HG02973 (cell line): ENCODE measurements at regions not wholly inside any gene's neighbourhood (a gene's known extent, or its start where the extent isn't known, plus 50 kb on each side); places are given as distances from the start of the nearest gene placed in this dataset.

ENCODE experiments used
- ATAC-seq: cut with Tn5 transposase; IDR thresholded peaks from one replicate; pipeline ENCODE4 v1.9.1; 2021; ENCODE audit warnings: moderate library complexity; ENCODE audit not compliant: unreplicated experiment

DNA sequence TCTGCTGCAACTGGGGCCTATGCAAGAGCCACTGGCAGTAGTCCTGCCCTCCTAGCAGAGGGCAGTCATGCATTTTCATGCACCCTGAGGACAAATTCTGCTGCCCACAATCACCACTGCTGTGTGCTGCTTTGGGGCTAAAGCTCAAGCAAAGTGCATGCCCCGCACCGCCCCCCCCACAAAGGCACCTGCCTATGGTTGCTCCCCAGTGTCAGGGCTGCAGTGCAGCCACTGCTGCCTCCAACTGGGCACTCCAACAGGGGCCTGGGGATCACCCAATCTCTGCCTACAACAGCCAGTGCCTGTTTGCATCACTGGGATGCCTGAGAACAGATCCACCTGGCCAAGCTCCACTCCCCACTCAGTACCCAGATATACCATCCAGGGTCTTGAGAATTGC, 417.0 kb downstream of the HTR7 start:
- no peak for ATAC-seq

DNA sequence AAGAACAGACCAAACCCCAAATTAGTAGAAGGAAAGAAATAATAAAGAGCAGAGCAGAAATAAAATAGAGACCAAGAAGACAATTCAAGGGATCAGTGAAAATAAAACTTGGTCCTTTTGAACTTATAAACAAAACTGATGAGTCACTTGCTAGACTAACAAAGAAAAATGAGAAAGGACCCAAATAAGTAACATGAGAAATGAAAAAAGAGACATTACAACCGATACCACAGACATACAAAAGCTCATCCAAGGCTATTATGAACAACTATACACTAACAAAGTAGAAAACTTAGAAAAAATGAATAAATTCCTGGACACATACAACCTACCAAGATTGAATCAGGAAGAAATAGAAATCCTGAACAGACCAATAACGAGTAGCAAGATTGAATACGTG, 414.5 kb downstream of the HTR7 start:
- ATAC-seq = no peak

DNA sequence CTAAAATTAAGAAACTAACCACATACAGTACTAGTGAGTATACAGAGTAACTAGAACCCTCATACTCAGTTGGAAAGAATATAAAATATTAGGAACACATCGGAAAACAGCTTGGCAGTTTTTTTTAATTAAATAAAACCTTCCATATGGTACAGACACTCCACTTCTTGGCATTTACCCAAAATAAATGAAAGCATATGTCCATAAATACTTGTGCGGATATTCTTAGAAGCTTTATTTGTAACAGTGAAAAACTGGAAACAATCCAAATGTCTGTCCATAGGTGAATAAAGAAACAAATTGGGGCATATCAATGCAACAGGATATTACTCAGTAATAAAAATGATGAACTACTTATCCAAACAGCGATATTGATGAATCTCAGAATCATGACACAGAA, 410.0 kb downstream of the HTR7 start:
- no peak for ATAC-seq

DNA sequence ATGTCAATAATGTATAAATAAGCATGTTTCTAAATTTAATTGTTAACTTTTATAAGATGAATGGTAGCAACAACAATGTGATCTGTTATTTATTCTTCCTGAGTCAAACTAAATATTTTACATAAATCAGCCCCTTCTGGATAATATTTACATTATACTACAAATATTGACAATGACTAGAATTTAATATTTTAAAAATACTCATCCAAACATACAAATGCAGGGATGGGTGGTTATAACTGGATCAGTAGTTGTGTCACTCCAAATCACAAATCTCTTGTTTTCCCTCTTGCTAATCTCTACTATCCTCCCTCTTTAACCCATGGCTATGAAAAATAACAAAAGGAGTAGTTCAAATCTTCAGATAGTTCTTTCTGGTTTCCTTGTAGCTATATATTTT, 407.0 kb downstream of the HTR7 start:
- no peak for ATAC-seq

DNA sequence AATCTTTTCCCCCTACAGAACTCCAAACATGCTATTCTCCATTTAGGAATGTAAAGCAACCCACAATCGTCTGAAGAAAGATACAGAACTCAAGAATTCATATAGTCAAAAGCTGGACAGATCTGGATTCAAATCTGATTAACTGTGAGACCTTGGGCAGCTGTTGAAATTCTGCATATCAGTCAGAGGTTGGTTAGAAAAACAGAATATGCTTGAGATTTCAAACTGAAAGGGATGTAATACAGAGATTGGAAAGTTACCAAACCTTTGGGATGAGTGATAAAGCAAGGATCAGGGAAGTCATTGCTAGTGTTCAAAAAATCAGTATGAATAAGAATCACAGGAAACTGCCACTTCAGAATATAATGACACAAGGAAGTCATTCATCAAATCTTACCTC, 406.6 kb downstream of the HTR7 start:
- ATAC-seq = no peak

DNA sequence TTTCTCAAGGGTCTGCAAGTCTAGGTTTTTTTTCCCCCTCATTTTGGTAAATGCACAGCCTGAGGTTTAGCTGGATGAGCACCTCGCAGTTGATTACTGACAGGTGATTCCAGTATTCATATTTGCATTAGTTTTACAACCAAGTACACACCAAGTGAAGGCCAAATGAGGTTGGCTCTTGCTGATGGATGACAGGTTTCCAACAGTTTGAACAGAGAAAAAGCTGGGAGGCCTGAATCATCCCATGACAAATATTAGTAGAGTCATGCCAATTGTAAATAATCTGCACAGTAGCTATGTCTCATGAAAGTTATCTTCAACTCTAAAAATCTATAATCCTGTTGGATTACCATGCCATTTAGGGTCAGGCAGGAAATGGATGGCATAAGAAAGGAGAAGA, 399.8 kb downstream of the HTR7 start:
- ATAC-seq = no peak

DNA sequence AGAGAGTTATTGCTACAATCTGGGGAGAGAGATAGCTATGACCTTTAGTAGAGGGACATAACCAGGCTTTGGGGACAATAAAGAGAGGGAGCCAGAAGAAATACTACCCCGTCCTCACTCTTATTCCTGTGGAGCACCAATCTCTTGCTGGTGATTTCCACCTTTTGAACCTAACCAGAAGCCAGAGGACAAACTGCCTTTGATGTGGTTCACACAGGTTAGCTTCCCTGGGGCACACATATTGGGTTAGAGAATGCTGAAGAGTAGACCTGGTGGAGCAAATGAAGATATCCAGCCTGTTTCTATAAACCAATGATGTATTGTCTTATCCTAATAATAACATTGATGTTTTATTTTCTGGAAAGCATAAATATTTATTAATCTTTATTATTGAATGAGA, 399.3 kb downstream of the HTR7 start:
- ATAC-seq = no peak

DNA sequence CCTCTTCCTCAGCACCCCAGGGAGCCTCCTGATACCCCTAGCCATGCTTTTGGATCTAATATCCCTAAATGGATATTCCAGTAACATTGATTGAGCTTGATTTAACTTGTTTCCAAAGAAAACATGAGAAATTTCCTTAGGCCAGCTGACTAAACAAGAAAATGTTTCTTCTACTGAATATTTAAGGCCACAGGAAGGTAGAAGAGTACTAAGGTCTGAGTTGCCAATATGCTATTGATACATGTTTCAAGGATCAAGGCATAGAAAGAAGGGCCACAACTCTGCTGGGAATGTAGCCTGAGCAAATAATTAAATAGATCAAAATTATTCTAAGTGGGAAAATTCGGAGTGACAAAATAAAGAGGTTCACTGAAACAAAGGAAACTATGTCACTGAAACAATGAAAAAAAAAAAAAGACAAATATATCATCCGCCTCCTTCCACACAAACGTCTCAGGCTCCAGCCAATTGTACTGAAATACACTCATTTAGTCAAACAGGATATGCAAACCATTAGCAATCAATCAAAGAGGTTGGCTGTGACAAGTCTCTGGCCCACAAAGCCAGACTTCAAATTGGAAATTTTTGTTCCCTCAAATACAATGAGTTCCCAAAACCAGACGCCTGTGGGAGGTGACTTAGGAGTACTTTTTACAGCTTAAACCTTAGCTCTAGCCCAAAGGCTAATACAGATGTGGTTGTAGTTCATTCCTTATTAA, 396.2 kb downstream of the HTR7 start:
- no peak for ATAC-seq

DNA sequence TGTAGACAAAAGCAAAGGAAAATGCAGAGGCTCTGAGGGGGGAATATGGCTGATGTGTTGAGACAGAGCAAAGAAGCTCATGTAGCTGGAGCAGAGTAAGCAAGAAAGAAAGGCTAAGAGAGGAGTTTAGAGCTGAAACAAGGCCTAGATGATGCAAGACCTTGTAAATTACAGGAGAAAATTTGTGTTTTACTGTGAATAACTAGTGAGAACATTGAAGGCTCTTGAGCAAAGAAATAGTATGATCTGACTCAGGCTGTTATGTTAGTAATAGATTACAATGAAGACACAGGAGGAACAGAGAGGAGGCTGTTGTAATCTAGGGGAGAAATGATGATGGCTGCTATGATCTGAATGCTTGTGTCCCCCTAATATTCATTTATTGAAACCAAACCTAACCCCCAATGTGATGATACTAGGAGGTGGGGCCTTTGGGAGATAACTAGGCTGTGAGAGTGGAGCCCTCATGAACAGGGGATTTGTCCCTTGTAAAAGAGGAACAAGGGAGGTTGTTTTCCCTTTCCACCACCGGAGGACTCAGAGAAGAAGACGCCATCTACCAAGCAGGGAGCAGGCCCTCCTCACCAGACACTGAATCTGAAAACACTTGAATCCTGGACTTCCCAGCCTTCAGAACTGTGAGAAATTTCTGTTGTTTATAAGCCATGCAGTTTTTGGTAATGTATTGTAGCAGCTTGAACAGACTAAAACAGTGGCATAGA, 394.9 kb downstream of the HTR7 start:
- no peak for ATAC-seq

DNA sequence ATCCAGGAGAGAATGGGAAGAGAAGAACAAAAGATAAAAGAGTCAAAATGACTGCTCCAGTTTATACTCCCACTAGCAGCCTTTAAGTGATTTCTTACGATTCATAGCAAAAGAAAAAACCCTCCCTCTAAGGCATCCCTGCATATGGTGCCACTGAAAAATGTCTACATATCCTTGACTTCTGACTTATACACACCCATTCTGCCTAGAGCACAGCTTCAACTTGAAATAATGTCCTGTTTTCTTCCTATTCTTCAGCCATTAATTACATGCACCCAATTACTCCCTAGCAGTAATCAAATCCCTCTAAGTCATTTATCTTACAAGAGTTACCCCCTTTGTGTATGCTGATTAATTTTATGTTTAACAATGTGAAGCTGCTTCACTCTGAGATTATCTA, 393.5 kb downstream of the HTR7 start:
- ATAC-seq = no peak

DNA sequence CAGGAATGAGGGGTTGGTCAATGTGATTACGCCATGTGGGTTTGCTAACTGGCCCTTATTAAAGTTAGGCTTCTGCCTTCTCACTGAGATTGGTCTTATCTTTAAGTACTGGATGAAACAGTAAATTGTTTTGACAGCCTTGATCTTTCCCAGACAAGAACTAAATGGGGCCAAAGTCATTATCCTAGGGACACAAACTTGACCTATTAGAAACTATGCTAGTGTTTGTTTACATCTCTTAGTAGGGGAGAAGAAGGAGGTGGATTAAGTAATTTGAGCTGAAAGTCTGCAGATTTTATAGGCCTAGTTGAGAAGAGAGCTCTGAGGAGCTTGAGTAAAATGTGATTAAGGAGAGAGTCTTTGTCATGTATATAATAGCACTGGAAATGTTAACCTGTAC, 386.9 kb downstream of the HTR7 start:
- no peak for ATAC-seq

DNA sequence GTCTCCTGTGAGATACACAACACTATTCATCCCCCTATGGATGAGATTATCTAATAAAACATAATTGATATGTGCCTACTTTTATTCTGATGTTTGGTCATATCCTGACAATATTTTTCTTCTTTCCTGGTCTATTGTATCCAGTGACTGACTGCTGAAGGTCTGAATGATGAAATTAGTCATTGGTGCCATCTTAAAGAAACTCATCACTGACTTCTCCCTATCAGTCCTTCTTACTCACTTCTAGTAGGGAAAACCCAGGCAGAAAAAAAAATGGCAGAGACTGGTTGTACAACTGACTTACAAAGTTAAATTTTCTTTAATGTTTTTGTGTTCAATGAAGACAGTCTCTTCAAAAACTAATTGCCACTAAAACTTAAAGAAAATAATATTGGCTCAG, 377.4 kb downstream of the HTR7 start:
- ATAC-seq = no peak

DNA sequence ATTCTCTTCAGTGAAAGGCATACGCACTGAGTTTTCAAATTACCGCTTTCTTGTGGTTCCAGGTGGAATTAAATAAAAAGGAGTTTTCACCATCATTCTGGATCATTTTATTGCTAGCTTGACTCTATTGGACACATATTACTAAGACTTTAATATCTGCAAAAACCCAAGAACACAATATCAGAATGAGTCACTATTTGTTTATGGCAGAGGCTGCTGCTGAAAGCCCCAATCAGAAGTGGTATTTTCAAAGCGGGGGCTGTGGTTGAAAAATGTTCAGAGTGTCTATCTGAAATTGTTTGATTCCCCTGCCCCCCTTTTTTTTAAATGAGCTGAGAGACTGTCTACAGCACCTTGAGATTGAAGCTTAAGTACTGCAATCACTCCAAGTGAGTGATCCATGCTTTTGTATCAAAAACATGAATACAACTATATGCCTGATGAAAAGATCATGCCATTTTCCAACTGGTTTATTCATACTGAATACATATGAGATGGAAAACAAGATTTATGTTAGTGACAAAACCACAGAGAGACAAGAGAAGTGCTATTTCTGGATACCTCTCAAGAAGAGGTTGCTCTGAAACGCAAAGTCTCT, 376.4 kb downstream of the HTR7 start:
- no peak for ATAC-seq

DNA sequence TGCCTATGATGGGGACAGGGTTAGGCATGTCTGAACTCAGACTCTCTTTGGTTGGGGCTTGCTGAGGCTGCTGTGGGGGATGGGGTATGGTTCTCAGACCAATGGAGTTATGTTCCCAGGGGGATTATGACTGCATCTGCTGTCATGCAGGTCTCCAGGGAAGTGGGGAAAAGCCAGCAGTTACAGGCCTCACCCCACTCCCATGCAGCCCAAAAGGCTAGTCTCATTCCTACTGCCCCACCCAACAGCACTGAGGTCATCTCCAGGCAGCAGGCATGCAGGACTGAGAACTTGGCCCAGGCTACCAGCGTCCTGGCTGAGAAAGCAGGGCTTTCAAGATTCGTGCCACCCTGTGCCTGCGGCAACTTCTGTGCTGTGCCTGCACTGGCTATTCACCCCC, 373.3 kb downstream of the HTR7 start:
- ATAC-seq = no peak

DNA sequence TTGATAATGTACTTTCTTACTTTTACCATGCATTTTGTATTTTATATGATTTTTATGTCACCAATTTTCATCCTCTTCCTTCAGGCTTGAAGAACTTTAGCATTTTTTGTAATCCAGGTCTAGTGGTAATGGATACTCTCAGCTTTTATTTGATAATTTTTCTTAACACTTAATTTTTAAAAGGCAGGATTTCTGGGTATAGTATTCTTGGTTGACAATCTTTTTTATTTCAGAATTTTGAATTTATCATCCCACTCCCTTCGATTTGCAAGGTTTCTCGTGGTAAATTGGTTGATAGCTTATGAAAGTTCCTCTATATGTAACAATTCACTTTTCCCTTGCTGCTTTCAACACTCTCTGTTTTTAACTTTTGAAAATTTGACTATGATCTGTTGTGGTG, 363.7 kb downstream of the HTR7 start:
- ATAC-seq = no peak

DNA sequence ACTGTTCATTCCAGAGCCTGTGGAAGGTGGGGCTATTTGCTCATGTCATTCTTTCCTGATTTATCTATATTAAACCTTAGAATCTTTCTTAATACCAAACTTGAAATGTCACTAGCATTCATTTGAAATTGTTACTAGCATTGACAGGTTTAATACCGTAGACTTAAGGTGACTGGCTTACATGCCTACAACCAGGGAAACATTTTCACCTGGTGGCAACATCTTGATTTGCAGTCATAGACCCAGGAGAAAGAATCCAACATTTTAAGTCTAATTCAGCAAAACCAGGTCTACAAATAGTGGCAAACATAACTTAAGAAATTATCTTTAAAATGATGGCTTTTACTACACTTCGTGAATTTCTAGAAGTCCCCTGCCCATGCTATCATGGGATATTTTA, 353.7 kb downstream of the HTR7 start:
- ATAC-seq = no peak

DNA sequence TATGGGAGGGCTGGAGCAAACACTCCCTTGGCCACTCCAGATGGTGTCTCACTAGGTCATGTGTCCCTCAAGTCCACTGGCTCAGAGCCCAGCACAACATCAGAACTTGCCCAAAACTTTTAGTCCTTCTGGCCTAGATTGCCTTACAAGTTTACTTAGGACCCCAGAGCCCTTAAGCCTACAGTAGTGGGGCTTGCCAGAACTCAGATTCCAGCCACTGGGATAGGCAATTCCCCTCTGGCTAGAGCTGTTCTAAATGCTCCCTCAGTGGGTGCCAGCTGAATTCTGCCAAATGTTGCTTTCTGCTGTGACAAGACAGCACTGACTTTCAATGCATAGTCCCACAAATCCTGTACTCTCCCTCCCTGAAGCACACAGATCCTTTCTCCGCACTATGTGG, 331.1 kb downstream of the HTR7 start:
- ATAC-seq = no peak

DNA sequence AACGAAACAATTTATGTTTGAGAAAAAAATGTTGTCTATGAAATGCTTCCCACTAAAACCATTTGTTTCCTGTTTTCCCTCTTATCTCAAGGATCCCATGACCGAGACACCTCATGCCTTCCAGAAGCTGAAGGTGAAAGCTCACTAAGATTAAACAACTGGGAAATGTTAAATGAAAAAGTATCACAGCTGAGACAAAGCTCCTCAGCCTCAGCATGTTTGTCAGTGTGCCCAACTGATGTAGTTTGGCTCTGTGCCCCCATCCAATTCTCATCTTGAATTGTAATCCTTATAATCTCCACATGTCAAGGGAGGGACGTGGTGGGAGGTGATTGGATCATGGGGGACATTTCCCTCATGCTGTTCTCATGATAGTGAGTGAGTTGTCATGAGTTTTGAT, 327.3 kb downstream of the HTR7 start:
- no peak for ATAC-seq

DNA sequence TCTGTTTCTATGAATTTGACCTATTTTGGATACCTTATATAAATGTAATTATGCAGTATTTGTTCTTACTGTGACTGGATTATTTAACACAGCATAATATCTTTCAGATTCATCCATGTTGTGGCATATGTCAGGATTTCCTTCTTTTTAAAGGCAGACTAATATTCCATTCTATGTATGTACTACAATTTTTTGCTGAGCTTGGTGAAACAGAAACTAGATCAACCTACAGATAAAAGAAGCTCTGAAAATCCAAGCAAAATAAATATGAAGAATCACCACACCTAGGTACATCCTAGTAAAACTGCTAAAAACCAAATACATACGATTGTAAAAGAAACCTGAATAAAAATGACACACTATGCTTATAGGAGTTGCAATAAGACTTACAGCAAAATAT, 300.5 kb downstream of the HTR7 start:
- ATAC-seq = no peak

DNA sequence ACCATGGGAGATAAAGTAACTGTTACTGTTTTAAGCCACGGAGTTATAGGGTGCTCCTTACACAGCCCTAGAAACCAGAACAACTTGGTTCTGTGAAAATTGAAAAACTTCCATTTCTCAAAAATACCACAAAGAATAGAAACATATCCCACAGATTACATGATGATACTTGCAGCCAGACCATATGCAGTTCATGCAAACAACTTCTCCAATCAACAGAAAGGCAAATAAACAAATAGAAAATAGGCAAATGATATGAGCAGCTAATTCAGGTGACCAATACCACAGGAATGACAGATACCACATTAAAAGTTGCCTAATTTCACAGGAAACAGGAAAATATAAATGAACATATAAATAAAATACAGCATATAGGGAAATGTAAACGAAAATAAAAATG, 297.5 kb downstream of the HTR7 start:
- no peak for ATAC-seq

DNA sequence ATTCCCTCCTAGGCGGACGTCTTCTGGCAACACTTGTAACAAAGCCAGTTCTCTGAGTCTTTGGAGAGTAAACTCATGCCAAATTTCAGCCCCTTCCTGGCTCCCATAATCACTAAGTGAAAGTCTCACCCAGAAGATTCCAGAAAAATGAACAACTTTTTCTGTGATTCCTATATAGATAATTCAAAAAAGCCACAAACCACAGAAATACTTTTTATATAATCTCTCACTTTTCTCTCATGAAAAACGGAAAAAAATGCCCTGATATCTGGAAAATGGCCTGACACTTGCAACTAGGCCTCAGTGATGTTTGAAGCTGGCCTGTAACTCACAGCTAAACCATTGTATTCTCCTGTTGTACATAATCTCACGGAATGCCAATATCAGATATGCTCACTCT, 296.2 kb downstream of the HTR7 start:
- ATAC-seq = no peak

DNA sequence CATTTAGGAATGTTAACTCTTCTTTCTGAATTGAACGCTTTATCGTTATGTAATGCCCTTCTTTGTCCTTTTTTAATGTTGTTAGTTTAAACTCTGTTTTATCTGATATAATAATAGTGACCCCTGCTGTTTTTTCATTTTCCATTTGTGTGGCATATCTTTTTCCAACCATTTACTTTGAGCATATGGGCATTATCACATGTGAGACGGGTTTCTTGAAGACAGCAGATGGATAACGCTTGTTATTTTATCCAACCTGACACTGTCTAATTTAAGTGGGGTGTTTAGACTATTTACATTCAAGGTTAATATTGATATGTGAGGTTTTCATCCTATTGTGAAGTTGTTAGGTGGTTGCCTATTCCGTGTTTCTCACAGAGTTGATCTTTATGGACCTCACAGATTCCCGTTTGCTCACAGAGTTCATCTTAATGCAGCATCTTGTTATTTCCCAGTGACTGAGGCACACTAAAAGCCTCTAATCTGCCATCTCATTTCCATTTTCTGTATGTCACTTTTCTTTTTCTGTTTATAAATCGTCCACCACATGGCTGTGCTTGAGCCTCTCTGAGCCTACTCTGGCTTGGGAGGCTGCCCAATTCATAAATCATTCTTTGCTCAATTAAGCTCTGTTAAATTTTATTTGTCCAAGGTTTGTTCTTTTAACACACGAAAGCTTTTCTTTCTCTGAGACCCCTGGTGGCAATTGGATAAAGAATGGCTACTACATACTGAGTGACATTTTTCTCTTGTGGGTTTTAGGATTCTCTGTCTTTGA, 286.2 kb downstream of the HTR7 start:
- no peak for ATAC-seq
